ENCODE measurements at regions not wholly inside any gene's neighbourhood (a gene's known extent, or its start where the extent isn't known, plus 50 kb on each side); places are given as distances from the start of the nearest gene placed in this dataset.

DNA sequence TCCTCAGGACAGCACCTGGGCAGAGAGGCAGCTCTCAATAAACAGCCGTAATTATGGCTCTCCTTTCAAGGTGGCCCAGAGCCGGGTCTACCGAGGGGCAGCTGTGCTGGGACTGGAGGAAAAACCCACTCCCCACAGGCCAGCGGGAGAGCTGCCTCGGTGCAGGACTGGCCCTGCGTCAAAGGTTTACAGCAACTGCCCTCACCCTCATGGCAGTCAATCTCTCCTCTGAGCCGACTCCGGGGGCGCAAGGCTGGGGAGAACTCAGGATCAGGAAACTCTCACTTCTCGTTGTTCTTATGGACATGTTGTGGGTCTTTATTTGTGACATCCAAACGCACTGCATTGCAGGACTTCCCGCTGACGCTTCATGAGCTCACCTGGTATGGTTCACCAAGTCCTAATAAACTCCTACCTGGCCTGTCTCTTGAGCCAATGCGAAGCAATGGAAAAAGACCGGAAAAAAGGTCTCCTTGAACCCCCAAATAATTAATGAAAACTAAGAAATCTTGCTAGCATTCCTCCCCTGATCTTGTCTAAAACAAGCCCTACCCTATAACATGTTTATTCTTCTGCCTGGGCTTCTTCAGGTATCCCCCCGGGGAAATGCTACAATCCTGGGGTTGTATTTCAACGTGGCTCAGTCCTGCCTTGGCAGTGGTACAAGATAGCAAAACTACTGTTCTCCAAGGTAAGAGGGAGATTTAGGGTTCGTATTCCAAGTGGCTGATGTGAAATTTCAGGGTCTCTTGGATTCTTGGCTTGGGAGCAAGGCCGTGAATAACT lies 50.1 kb upstream of the CDKN2AIP start:
- no peak overlapping the region for H2AFZ ChIP-seq (ENCODE audit: low read length)
- H3K27ac ChIP-seq (ENCODE audit: extremely low read length, insufficient read depth, low read length) = no peak overlapping the region

More for the DNA sequence above, 50.1 kb upstream of the CDKN2AIP start:
- no TSS peak for BruUV-seq (replicated peaks)
- CTCF ChIA-PET (ENCODE audit: low intra/inter-chr PET ratio, low total read pairs) = no interaction called here
- in situ Hi-C loops (cut with HindIII; ENCODE audit: extremely low pct_ligation_motif_present, low pct_unique_long_range_greater_than_20kb) (loop anchor here (10.0 kb wide), 1 partner anchor 460 kb away; no protein-coding TSS in a partner anchor), intact Hi-C loops (cut with micrococcal nuclease; ENCODE audit: unreplicated experiment) (loop anchor here (5.0 kb wide), 1 partner anchor 112 kb away; no protein-coding TSS in a partner anchor)
- no peaks in the 10 kb centered on the region for H4K20me1 ChIP-seq (ENCODE audit: insufficient read depth, low read length)
- POLR2A ChIA-PET = no interaction called here
- ATAC-seq = no peak
- H3K4me1 ChIP-seq (ENCODE audit: insufficient read depth, low read length) = peaks cover 47% of the 10 kb centered on the region
- H3K9ac ChIP-seq (ENCODE audit: insufficient read depth, low read depth, low read length) = no peak overlapping the region
- no peaks in the 10 kb centered on the region for H3K79me2 ChIP-seq (ENCODE audit: insufficient read depth, low read length)
- H3K27me3 ChIP-seq (ENCODE audit: control insufficient read depth in 1 of 2, insufficient read depth in 2 of 2, low read length in 2 of 2) = peaks cover 4 to 18% of the 10 kb centered on the region in 2 experiments; a peak in 4 of 5 replicates
- H3K4me2 ChIP-seq (ENCODE audit: low read depth, low read length) = no peak overlapping the region
- H3K4me3 ChIP-seq (replicated peaks in 1 of 3; ENCODE audit: insufficient read depth in 1 of 3, low read depth in 2 of 3, low read length in 3 of 3) = no peak overlapping the region
- H3K36me3 ChIP-seq (replicated peaks in 1 of 2; ENCODE audit: control insufficient read depth in 1 of 2, insufficient read depth in 2 of 2, low read length in 2 of 2) = no peaks in the 10 kb centered on the region
- no peak for FAIRE-seq
- no peaks in the 10 kb centered on the region for H3K9me3 ChIP-seq (ENCODE audit: low read length)
- no peak for DNase-seq (ENCODE audit: low spot score)
- TF ChIP-seq ZNF256 (CRISPR knock-in tag; conservative IDR thresholded peaks at IDR 0.05) (no peak), NPAS2 (CRISPR knock-in tag; IDR thresholded peaks at IDR 0.05; ENCODE audit: borderline replicate concordance) (no peak), DPF2 (CRISPR knock-in tag; IDR thresholded peaks at IDR 0.05; ENCODE audit: borderline replicate concordance, low read depth) (no peak), FOXM1 (CRISPR knock-in tag; IDR thresholded peaks at IDR 0.05) (no peak)
- 65% methylated on average over 15 of the region's 19 CpGs for WGBS (ENCODE audit: low lambda C conversion rate)

Data from HepG2 (cell line).